GM04503 (cell line): ENCODE measurements at regions not wholly inside any gene's neighbourhood (a gene's known extent, or its start where the extent isn't known, plus 50 kb on each side); places are given as distances from the start of the nearest gene placed in this dataset.

Experiments used
- DNase-seq: peaks from one replicate; pipeline ENCODE4 v3.0.0-alpha.2; 2012; ENCODE audit warnings: low read depth

- no peak for DNase-seq
Measured at GRCh38 chr3:124409650-124410275, 320.5 kb upstream of the UMPS start.

- DNase-seq, result no peak
Measured at GRCh38 chr3:124410471-124410870, 319.8 kb upstream of the UMPS start.

GRCh38 chr3:124411728-124412127 is 318.5 kb upstream of the UMPS start:
- DNase-seq, result no peak

GRCh38 chr3:124412644-124413043 is 317.6 kb upstream of the UMPS start:
- no peak for DNase-seq

GRCh38 chr3:124413393-124413792 is 316.9 kb upstream of the UMPS start:
- DNase-seq, result no peak

- no peak for DNase-seq
Measured at GRCh38 chr3:124413989-124414598, 316.2 kb upstream of the UMPS start.

GRCh38 chr3:124415446-124415960 is 314.7 kb upstream of the UMPS start:
- DNase-seq, result no peak

- no peak for DNase-seq
Measured at GRCh38 chr3:124419303-124419702, 310.9 kb upstream of the UMPS start.

GRCh38 chr3:124420392-124420791 is 309.9 kb upstream of the UMPS start:
- DNase-seq, result no peak

GRCh38 chr3:124422805-124423204 is 307.4 kb upstream of the UMPS start:
- no peak for DNase-seq

GRCh38 chr3:124424396-124424795 is 305.9 kb upstream of the UMPS start:
- no peak for DNase-seq

GRCh38 chr3:124425972-124426371 is 304.3 kb upstream of the UMPS start:
- no peak for DNase-seq

GRCh38 chr3:124428372-124429128 is 301.7 kb upstream of the UMPS start:
- no peak for DNase-seq

- DNase-seq, result peak; percentile 54
Measured at GRCh38 chr3:124429129-124429815, 301.0 kb upstream of the UMPS start.

- DNase-seq, result no peak
Measured at GRCh38 chr3:124431331-124431994, 298.8 kb upstream of the UMPS start.

GRCh38 chr3:124434176-124434575 is 296.1 kb upstream of the UMPS start:
- DNase-seq, result no peak

GRCh38 chr3:124435467-124435866 is 294.8 kb upstream of the UMPS start:
- DNase-seq, result no peak

GRCh38 chr3:124438813-124439212 is 291.4 kb upstream of the UMPS start:
- DNase-seq, result no peak

- DNase-seq, result no peak
Measured at GRCh38 chr3:124439603-124440002, 290.6 kb upstream of the UMPS start.

GRCh38 chr3:124441766-124442165 is 288.5 kb upstream of the UMPS start:
- DNase-seq, result no peak

GRCh38 chr3:124442463-124442862 is 287.8 kb upstream of the UMPS start:
- DNase-seq, result no peak

- DNase-seq, result no peak
Measured at GRCh38 chr3:124443446-124443845, 286.8 kb upstream of the UMPS start.
